ENCODE measurements at regions not wholly inside any gene's neighbourhood (a gene's known extent, or its start where the extent isn't known, plus 50 kb on each side); places are given as distances from the start of the nearest gene placed in this dataset.

DNA sequence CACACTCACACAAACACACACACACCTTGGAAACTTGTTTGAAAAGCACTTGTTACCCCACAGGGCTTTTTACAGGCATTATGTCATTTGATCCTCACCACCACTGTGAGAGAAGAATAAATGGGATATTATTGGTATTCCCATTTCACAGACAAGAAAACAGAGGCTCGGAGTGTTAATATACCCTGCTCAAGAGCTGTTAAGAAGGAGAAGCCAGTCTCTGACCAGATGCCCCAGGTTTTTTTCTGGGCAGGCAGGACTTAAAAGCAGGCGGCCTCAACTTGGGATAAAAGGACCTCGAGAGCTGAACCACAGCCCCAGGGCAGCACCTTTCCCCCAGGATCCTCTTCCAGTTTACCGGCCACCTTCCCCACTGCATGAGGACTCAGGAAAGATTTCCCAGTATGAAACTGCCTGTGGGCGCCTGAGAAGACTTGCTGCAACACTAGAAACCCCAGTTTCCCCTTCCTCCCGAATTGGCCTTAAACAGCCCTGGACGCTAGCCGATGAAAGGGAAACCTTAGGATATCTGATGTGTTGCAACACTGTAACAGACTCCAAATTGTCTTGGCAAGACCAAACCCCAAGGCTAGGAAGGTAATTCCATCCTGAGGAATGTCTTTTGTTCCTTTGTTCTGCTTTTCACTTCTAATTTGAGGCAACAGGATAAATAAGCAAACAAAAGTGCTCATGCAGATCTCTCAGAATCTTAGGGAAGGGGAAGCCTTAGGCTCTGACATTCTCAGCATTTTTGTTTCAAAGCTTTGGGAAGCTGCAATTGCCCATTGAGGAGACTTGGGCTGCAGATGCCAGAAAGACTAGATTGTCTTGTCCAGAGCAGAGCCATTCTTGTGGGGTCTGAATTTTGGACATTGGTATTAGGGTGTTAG, 173.5 kb downstream of the TRIM29 start:
- Histone ChIP-seq H3K27ac (no peak overlapping the region), H3K27me3 (peaks cover 0 to 14% (median 0%) of the 10 kb centered on the region in 9 donors), H3K36me3 (no peaks in the 10 kb centered on the region), H3K9me3 (no peaks in the 10 kb centered on the region), H3K4me1 (no peaks in the 10 kb centered on the region), H3K4me3 (no peak overlapping the region)
- ATAC-seq, result no peak
- WGBS, 4 donors, result 63 to 76% (median 69%) methylated on average over 8 of the region's 8 CpGs
- TF ChIP-seq, protein P1, sequence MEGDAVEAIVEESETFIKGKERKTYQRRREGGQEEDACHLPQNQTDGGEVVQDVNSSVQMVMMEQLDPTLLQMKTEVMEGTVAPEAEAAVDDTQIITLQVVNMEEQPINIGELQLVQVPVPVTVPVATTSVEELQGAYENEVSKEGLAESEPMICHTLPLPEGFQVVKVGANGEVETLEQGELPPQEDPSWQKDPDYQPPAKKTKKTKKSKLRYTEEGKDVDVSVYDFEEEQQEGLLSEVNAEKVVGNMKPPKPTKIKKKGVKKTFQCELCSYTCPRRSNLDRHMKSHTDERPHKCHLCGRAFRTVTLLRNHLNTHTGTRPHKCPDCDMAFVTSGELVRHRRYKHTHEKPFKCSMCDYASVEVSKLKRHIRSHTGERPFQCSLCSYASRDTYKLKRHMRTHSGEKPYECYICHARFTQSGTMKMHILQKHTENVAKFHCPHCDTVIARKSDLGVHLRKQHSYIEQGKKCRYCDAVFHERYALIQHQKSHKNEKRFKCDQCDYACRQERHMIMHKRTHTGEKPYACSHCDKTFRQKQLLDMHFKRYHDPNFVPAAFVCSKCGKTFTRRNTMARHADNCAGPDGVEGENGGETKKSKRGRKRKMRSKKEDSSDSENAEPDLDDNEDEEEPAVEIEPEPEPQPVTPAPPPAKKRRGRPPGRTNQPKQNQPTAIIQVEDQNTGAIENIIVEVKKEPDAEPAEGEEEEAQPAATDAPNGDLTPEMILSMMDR (IDR thresholded peaks at IDR 0.05), result no peak
- no peak for TF ChIP-seq POLR2A (IDR thresholded peaks at IDR 0.05)
- intact Hi-C loops (cut with DNase I), result no loop called here
- DNase-seq, result no peak

DNA sequence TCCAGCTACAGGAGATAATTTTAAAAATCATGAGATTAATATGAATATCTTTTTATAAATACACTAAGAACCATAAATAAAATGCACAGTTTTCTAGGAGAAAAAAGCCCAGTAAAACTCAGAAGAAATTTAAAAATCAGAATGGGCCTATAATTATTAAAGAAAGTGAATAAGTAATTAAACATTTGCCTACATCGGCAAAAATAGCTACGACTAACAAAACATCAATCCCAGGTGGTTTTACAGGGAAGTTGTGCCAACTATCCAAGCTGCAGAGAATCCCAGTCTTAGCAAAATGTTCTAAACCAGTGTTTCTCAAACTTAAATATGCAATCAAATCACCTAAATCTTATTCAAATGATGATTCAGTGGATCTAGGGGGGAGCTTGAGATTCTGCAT, 180.0 kb downstream of the TRIM29 start:
- peaks cover 0 to 33% (median 3%) of the 10 kb centered on the region in 9 donors for H3K27me3 ChIP-seq

DNA sequence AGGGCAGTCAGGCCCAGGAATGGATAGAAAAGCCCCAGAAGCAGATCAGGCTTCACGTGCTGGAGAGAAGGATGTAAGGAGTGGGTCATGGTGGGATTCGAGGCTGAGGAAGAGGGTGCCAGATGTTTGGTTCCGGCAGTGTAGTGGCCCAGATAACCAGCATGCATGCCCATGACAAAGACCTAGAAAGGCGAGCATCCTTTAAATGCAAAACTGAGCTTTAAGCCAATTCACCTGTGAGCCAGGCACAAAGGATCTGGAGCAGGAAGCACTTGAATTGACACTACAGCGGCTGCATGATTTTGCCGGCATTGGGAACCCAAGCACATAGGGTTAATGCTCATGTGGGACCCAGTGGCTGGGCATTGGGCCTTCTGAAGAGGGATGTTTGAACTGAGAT, 185.5 kb downstream of the TRIM29 start:
- no peak overlapping the region for H3K4me3 ChIP-seq
- WGBS, 4 donors, result 78 to 87% (median 82%) methylated on average over 6 of the region's 6 CpGs
- H3K27ac ChIP-seq, result no peak overlapping the region
- DNase-seq (no peak), ATAC-seq (no peak)
- H3K4me1 ChIP-seq, result no peaks in the 10 kb centered on the region
- no peaks in the 10 kb centered on the region for H3K9me3 ChIP-seq
- no peaks in the 10 kb centered on the region for H3K36me3 ChIP-seq
- intact Hi-C loops (cut with DNase I), result no loop called here
- TF ChIP-seq, protein P1 (IDR thresholded peaks at IDR 0.05), result no peak
- no peak for TF ChIP-seq POLR2A (IDR thresholded peaks at IDR 0.05)
- H3K27me3 ChIP-seq, result peaks cover 0 to 26% (median 4%) of the 10 kb centered on the region in 9 donors

More for the DNA sequence above, 180.0 kb downstream of the TRIM29 start:
- no peak overlapping the region for H3K27ac ChIP-seq
- WGBS, 4 donors, result 51 to 76% (median 69%) methylated on average over 2 of the region's 2 CpGs
- no peaks in the 10 kb centered on the region for H3K4me1 ChIP-seq
- no peak for DNase-seq
- no peak overlapping the region for H3K4me3 ChIP-seq
- H3K9me3 ChIP-seq, result no peaks in the 10 kb centered on the region
- TF ChIP-seq, protein P1 (IDR thresholded peaks at IDR 0.05), result no peak
- ATAC-seq, result no peak
- H3K36me3 ChIP-seq, result no peaks in the 10 kb centered on the region
- intact Hi-C loops (cut with DNase I), result no loop called here

GRCh38 chr11:119943298-119943655, 194.6 kb downstream of the TRIM29 start:
- no peak overlapping the region for H3K27ac ChIP-seq
- TF ChIP-seq, protein P1 (IDR thresholded peaks at IDR 0.05), result no peak
- no peak for TF ChIP-seq POLR2A (IDR thresholded peaks at IDR 0.05)
- DNase-seq, result no peak
- H3K4me1 ChIP-seq, result peaks cover 0 to 10% (median 1%) of the 10 kb centered on the region in 12 donors
- H3K36me3 ChIP-seq, result no peaks in the 10 kb centered on the region
- ATAC-seq, result no peak
- intact Hi-C loops (cut with DNase I), result no loop called here
- no peak overlapping the region for H3K4me3 ChIP-seq
- WGBS, 4 donors, result 78 to 83% (median 81%) methylated on average over 5 of the region's 5 CpGs
- H3K9me3 ChIP-seq, result no peaks in the 10 kb centered on the region
- H3K27me3 ChIP-seq, result peaks cover 0 to 6% (median 0%) of the 10 kb centered on the region in 9 donors
